H9 (cell line): ENCODE measurements at regions not wholly inside any gene's neighbourhood (a gene's known extent, or its start where the extent isn't known, plus 50 kb on each side); places are given as distances from the start of the nearest gene placed in this dataset.

Experiments
- DNase-seq: peaks from one replicate; pipeline ENCODE4 v3.0.0-alpha.2; 2017
- H2AFZ ChIP-seq: one replicate; pipeline ENCODE4 v1.6.1; 2013; ENCODE audit warnings: mild to moderate bottlenecking, low read length, control low read depth, moderate library complexity
- H2AK5ac ChIP-seq: 2 replicates; pipeline ENCODE4 v1.6.1; 2013; ENCODE audit warnings: low read length, control low read depth, mixed read lengths; ENCODE audit not compliant: insufficient read length
- H2BK120ac ChIP-seq: one replicate; pipeline ENCODE4 v1.6.1; 2013; ENCODE audit warnings: low read depth, mild to moderate bottlenecking, low read length, control low read depth, inconsistent platforms; ENCODE audit not compliant: poor library complexity, severe bottlenecking
- H2BK12ac ChIP-seq: 2 replicates; pipeline ENCODE4 v1.6.1; 2013; ENCODE audit warnings: low read length, control low read depth, mixed read lengths, low read depth; ENCODE audit not compliant: insufficient read length
- H2BK15ac ChIP-seq: 2 replicates; pipeline ENCODE4 v1.6.1; 2013; ENCODE audit warnings: low read depth, low read length, control low read depth
- H2BK20ac ChIP-seq: one replicate; pipeline ENCODE4 v1.6.1; 2013; ENCODE audit warnings: low read depth, mild to moderate bottlenecking, low read length, control low read depth, inconsistent platforms; ENCODE audit not compliant: poor library complexity, severe bottlenecking
- H2BK5ac ChIP-seq: 2 replicates; pipeline ENCODE4 v1.6.1; 2013; ENCODE audit warnings: low read length, control low read depth, mixed read lengths; ENCODE audit not compliant: insufficient read length
- H3K14ac ChIP-seq: 2 replicates; pipeline ENCODE4 v1.6.1; 2013; ENCODE audit warnings: low read length, control low read depth; ENCODE audit not compliant: insufficient read depth
- H3K18ac ChIP-seq: 2 replicates; pipeline ENCODE4 v1.6.1; 2013; ENCODE audit warnings: low read depth, mild to moderate bottlenecking, mixed read lengths, low read length, control low read depth; ENCODE audit not compliant: insufficient read length
- H3K23ac ChIP-seq: 2 replicates; pipeline ENCODE4 v1.6.1; 2013; ENCODE audit warnings: low read length, control low read depth, mixed read lengths, low read depth; ENCODE audit not compliant: insufficient read length
- H3K23me2 ChIP-seq: 2 replicates; pipeline ENCODE4 v1.6.1; 2013; ENCODE audit warnings: low read depth, mild to moderate bottlenecking, mixed read lengths, low read length, control low read depth; ENCODE audit not compliant: insufficient read length, poor library complexity, severe bottlenecking
- H3K27ac ChIP-seq: 2 replicates; pipeline ENCODE4 v1.5.1; 2013; ENCODE audit warnings: low read length, control low read depth, mixed read lengths, low read depth; ENCODE audit not compliant: insufficient read length
- H3K27me3 ChIP-seq: 2 replicates; pipeline ENCODE4 v1.6.1; 2013; ENCODE audit warnings: low read length, control low read depth, inconsistent platforms; ENCODE audit not compliant: insufficient read depth
- H3K4ac ChIP-seq: 2 replicates; pipeline ENCODE4 v1.6.1; 2013; ENCODE audit warnings: low read depth, mild to moderate bottlenecking, control low read depth, inconsistent platforms, low read length, moderate library complexity
- H3K4me1 ChIP-seq: 2 replicates; pipeline ENCODE4 v1.6.1; 2013; ENCODE audit warnings: low read length, control low read depth, inconsistent platforms; ENCODE audit not compliant: insufficient read depth
- H3K4me2 ChIP-seq: 2 replicates; pipeline ENCODE4 v1.6.1; 2013; ENCODE audit warnings: low read length, control low read depth, mixed read lengths; ENCODE audit not compliant: insufficient read length, insufficient read depth
- H3K56ac ChIP-seq: 2 replicates; pipeline ENCODE4 v1.6.1; 2013; ENCODE audit warnings: low read depth, mild to moderate bottlenecking, mixed read lengths, low read length, control low read depth; ENCODE audit not compliant: insufficient read length
- H3K79me1 ChIP-seq: 2 replicates; pipeline ENCODE4 v1.6.1; 2013; ENCODE audit warnings: low read depth, mild to moderate bottlenecking, moderate library complexity, low read length, control low read depth, inconsistent platforms; ENCODE audit not compliant: insufficient read depth, poor library complexity, severe bottlenecking
- H3K79me2 ChIP-seq: 2 replicates; pipeline ENCODE4 v1.6.1; 2013; ENCODE audit warnings: low read length, control low read depth, inconsistent platforms; ENCODE audit not compliant: insufficient read depth
- H3K9ac ChIP-seq: 2 replicates; pipeline ENCODE4 v1.6.1; 2013; ENCODE audit warnings: low read length, control low read depth, mixed read lengths; ENCODE audit not compliant: insufficient read length; ENCODE audit errors: extremely low read depth
- H3K9me3 ChIP-seq: one replicate; pipeline ENCODE4 v1.6.1; 2013; ENCODE audit warnings: low read depth, low read length, inconsistent platforms; ENCODE audit not compliant: control insufficient read depth
- H3T11ph ChIP-seq: one replicate; pipeline ENCODE4 v1.6.1; 2013; ENCODE audit warnings: mild to moderate bottlenecking, low read length, control low read depth, inconsistent platforms
- H4K20me1 ChIP-seq: one replicate; pipeline ENCODE4 v1.6.1; 2013; ENCODE audit not compliant: control insufficient read depth, insufficient read length, insufficient read depth
- H4K5ac ChIP-seq: 2 replicates; pipeline ENCODE4 v1.6.1; 2013; ENCODE audit warnings: low read depth, mild to moderate bottlenecking, mixed read lengths, low read length, control low read depth; ENCODE audit not compliant: insufficient read length
- H4K8ac ChIP-seq: replicated peaks from 2 replicates; pipeline ENCODE4 v1.6.1; 2013; ENCODE audit warnings: low read length, control low read depth, mixed read lengths, low read depth; ENCODE audit not compliant: insufficient read length
- H4K91ac ChIP-seq: 2 replicates; pipeline ENCODE4 v1.6.1; 2013; ENCODE audit warnings: low read depth, mild to moderate bottlenecking, moderate library complexity, mixed read lengths, low read length, control low read depth; ENCODE audit not compliant: insufficient read length
- H3K27ac Mint-ChIP-seq, 3 experiments: 2 replicates in 2 of 3; 3 replicates in 1 of 3; pipeline ENCODE4 v1.8.0; 2020 to 2021; ENCODE audit warnings: mixed read lengths in 3 of 3, mild to moderate bottlenecking in 1 of 3, moderate library complexity in 1 of 3
- H3K27me3 Mint-ChIP-seq: 2 replicates; pipeline ENCODE4 v1.8.0; 2021; ENCODE audit warnings: low read depth, mild to moderate bottlenecking, moderate library complexity, mixed read lengths
- H3K36me3 Mint-ChIP-seq, 3 experiments: 2 replicates in 2 of 3; 3 replicates in 1 of 3; pipeline ENCODE4 v1.8.0; 2020 to 2021; ENCODE audit warnings: low read depth in 3 of 3, mixed read lengths in 3 of 3; ENCODE audit not compliant: insufficient read depth in 1 of 3
- H3K4me1 Mint-ChIP-seq, 2 experiments: 2 replicates each; pipeline ENCODE4 v1.8.0; 2020; ENCODE audit warnings: mixed read lengths in 2 of 2
- H3K4me3 Mint-ChIP-seq, 2 experiments: 2 replicates in 1 of 2; 3 replicates in 1 of 2; pipeline ENCODE4 v1.8.0; 2020 to 2021; ENCODE audit warnings: mild to moderate bottlenecking in 2 of 2, mixed read lengths in 2 of 2, moderate library complexity in 1 of 2
- H3K9me3 Mint-ChIP-seq, 2 experiments: 2 replicates in 1 of 2; 3 replicates in 1 of 2; pipeline ENCODE4 v1.8.0; 2020; ENCODE audit warnings: mild to moderate bottlenecking in 2 of 2, mixed read lengths in 2 of 2, moderate library complexity in 1 of 2
- CTCF ChIP-seq: fragments of 200-600 bp; sonication (generic); conservative IDR thresholded peaks from 3 replicates; pipeline ENCODE4 v1.8.0; 2021; ENCODE audit warnings: antibody characterized with exemption, mild to moderate bottlenecking
- WGBS: extraction: QIAGEN DNeasy Blood & Tissue Kit; methylation state at CpG from one replicate; pipeline ENCODE4 v1.1.7; 2013; ENCODE audit warnings: missing lambda C conversion rate, low lambda C conversion rate, mixed read lengths; ENCODE audit not compliant: insufficient read length; ENCODE audit errors: extremely low coverage; 5-methylcytosine and 5-hydroxymethylcytosine counted together

GRCh38 chr15:91413142-91413541 is 313.1 kb downstream of the SV2B start:
- Histone ChIP-seq H3K18ac (no peak overlapping the region), H3K4me2 (no peak overlapping the region), H4K8ac (no peak overlapping the region), H4K5ac (no peak overlapping the region), H2BK120ac (no peak overlapping the region), H3K79me1 (no peaks in the 10 kb centered on the region), H3K23me2 (no peaks in the 10 kb centered on the region), H3K4ac (no peak overlapping the region), H2BK12ac (no peak overlapping the region), H3K27me3 (no peaks in the 10 kb centered on the region), H4K20me1 (no peaks in the 10 kb centered on the region), H3K79me2 (no peaks in the 10 kb centered on the region), H4K91ac (no peak overlapping the region), H2AK5ac (no peak overlapping the region), H3K9ac (no peak overlapping the region), H3K23ac (no peak overlapping the region), H2AFZ (no peak overlapping the region), H3K14ac (no peak overlapping the region), H2BK5ac (no peak overlapping the region), H3K9me3 (no peaks in the 10 kb centered on the region), H2BK20ac (no peak overlapping the region), H3T11ph (no peak overlapping the region), H3K27ac (no peak overlapping the region), H3K4me1 (no peaks in the 10 kb centered on the region), H3K56ac (no peak overlapping the region), H2BK15ac (no peak overlapping the region)
- Mint-ChIP-seq H3K4me3 (no peak overlapping the region), H3K36me3 (no peaks in the 10 kb centered on the region), H3K4me1 (no peaks in the 10 kb centered on the region), H3K9me3 (no peaks in the 10 kb centered on the region), H3K27ac (no peak overlapping the region), H3K27me3 (no peaks in the 10 kb centered on the region)
- WGBS, result no CpG with 5 or more reads among the region's 2 CpGs
- DNase-seq, result no peak
- TF ChIP-seq CTCF, result no peak
